ENCODE measurements at regions not wholly inside any gene's neighbourhood (a gene's known extent, or its start where the extent isn't known, plus 50 kb on each side); places are given as distances from the start of the nearest gene placed in this dataset.

GRCh38 chr22:49643466-49643865 is 184.2 kb downstream of the BRD1 start:
- Histone ChIP-seq H3K4me1 (ENCODE audit: control insufficient read depth in 2 of 2, insufficient read depth in 2 of 2, low read length in 2 of 2) (no peaks in the 10 kb centered on the region), H3K27ac (ENCODE audit: low read depth in 2 of 2, low read length in 2 of 2) (no peak overlapping the region), H3K9me3 (ENCODE audit: control insufficient read depth in 2 of 2, low read length in 2 of 2) (no peaks in the 10 kb centered on the region), H3K4me3 (ENCODE audit: low read length in 2 of 2) (no peak overlapping the region), H3K27me3 (ENCODE audit: control insufficient read depth in 2 of 2, insufficient read depth in 2 of 2, low read length in 2 of 2) (no peaks in the 10 kb centered on the region), H3K36me3 (ENCODE audit: control insufficient read depth in 2 of 2, insufficient read depth in 2 of 2, low read length in 2 of 2) (no peaks in the 10 kb centered on the region), H3K9ac (ENCODE audit: low read depth in 1 of 2, low read length in 2 of 2) (no peak overlapping the region)

GRCh38 chr22:49642741-49643140 is 184.9 kb downstream of the BRD1 start:
- no peaks in the 10 kb centered on the region for H3K9me3 ChIP-seq (ENCODE audit: control insufficient read depth in 2 of 2, low read length in 2 of 2)
- H3K4me3 ChIP-seq (ENCODE audit: low read length in 2 of 2), result no peak overlapping the region
- H3K9ac ChIP-seq (ENCODE audit: low read depth in 1 of 2, low read length in 2 of 2), result no peak overlapping the region
- no peaks in the 10 kb centered on the region for H3K36me3 ChIP-seq (ENCODE audit: control insufficient read depth in 2 of 2, insufficient read depth in 2 of 2, low read length in 2 of 2)
- no peak overlapping the region for H3K27ac ChIP-seq (ENCODE audit: low read depth in 2 of 2, low read length in 2 of 2)
- no peaks in the 10 kb centered on the region for H3K27me3 ChIP-seq (ENCODE audit: control insufficient read depth in 2 of 2, insufficient read depth in 2 of 2, low read length in 2 of 2)
- H3K4me1 ChIP-seq (ENCODE audit: control insufficient read depth in 2 of 2, insufficient read depth in 2 of 2, low read length in 2 of 2), result no peaks in the 10 kb centered on the region

GRCh38 chr22:49642331-49642730 is 185.3 kb downstream of the BRD1 start:
- H3K4me3 ChIP-seq (ENCODE audit: low read length in 2 of 2), result no peak overlapping the region
- no peaks in the 10 kb centered on the region for H3K27me3 ChIP-seq (ENCODE audit: control insufficient read depth in 2 of 2, insufficient read depth in 2 of 2, low read length in 2 of 2)
- H3K9me3 ChIP-seq (ENCODE audit: control insufficient read depth in 2 of 2, low read length in 2 of 2), result no peaks in the 10 kb centered on the region
- no peak overlapping the region for H3K9ac ChIP-seq (ENCODE audit: low read depth in 1 of 2, low read length in 2 of 2)
- no peaks in the 10 kb centered on the region for H3K4me1 ChIP-seq (ENCODE audit: control insufficient read depth in 2 of 2, insufficient read depth in 2 of 2, low read length in 2 of 2)
- no peak overlapping the region for H3K27ac ChIP-seq (ENCODE audit: low read depth in 2 of 2, low read length in 2 of 2)
- no peaks in the 10 kb centered on the region for H3K36me3 ChIP-seq (ENCODE audit: control insufficient read depth in 2 of 2, insufficient read depth in 2 of 2, low read length in 2 of 2)

DNA sequence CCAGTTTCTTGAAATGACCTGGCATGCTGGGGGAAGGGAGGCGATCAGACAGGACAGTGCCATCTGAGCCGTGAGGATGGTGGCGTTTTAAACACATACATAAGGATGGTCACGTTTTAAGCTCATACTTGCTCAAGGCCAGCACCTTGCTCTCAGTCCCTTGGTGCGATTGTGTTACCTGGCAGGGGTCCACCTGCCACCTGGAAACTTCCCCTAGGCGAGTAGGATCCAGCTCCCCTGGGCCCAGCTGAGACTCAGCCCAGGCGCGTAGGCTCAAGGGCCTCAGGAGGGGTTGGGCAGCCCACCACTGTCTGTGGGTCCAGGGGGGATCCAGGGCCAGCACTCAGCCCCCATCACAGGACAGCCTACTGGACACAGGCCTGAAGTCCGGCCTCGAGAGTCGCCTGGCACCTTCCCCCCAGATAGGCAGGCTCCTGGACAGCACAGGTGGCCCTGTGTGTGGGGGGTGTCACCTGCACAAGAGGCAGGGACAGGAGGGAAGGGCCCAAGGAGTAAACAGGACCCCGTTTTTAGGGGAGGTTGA is 185.8 kb downstream of the BRD1 start:
- Histone ChIP-seq H3K36me3 (ENCODE audit: control insufficient read depth in 2 of 2, insufficient read depth in 2 of 2, low read length in 2 of 2) (no peaks in the 10 kb centered on the region), H3K27me3 (ENCODE audit: control insufficient read depth in 2 of 2, insufficient read depth in 2 of 2, low read length in 2 of 2) (no peaks in the 10 kb centered on the region), H3K9ac (ENCODE audit: low read depth in 1 of 2, low read length in 2 of 2) (no peak overlapping the region), H3K4me3 (ENCODE audit: low read length in 2 of 2) (no peak overlapping the region), H3K27ac (ENCODE audit: low read depth in 2 of 2, low read length in 2 of 2) (no peak overlapping the region), H3K9me3 (ENCODE audit: control insufficient read depth in 2 of 2, low read length in 2 of 2) (no peaks in the 10 kb centered on the region), H3K4me1 (ENCODE audit: control insufficient read depth in 2 of 2, insufficient read depth in 2 of 2, low read length in 2 of 2) (no peaks in the 10 kb centered on the region)

DNA sequence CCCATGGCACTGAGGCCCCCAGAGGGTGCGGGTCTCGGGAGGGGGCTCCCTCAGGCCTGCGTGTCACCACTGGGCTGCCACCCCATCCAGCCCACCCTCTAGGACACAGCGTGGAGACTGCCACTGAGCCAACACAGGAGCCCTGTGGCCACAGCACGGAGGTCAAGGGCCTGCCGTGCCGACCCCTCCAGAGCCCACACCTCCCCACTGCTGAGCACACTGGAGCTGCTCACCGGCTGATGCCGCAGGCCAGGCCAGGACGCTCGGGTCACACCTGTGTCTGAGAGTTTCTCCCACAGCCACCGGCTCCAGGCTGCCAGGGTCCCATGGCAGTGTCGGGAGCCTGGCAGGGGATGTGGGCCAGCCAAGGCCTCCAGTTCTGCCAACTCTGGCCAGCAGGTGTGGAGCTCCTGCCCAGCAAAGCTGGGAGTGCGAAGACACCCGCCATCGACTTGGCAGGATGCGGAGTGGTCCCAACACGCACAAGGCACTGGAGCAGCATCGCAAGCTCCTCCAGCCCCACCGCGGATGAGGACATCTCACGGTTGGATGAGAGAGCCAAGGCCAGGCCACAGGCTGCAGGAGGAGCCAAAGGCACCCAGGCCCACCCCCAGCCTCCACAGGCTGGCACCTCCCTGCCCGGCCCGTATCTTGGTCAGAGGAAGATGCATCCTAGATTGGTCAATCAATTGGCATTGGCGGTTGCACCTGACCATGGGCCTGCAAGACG is 187.1 kb downstream of the BRD1 start:
- Histone ChIP-seq H3K27me3 (ENCODE audit: control insufficient read depth in 2 of 2, insufficient read depth in 2 of 2, low read length in 2 of 2) (no peaks in the 10 kb centered on the region), H3K4me3 (ENCODE audit: low read length in 2 of 2) (no peak overlapping the region), H3K9ac (ENCODE audit: low read depth in 1 of 2, low read length in 2 of 2) (no peak overlapping the region), H3K9me3 (ENCODE audit: control insufficient read depth in 2 of 2, low read length in 2 of 2) (no peaks in the 10 kb centered on the region), H3K36me3 (ENCODE audit: control insufficient read depth in 2 of 2, insufficient read depth in 2 of 2, low read length in 2 of 2) (no peaks in the 10 kb centered on the region), H3K4me1 (ENCODE audit: control insufficient read depth in 2 of 2, insufficient read depth in 2 of 2, low read length in 2 of 2) (no peaks in the 10 kb centered on the region), H3K27ac (ENCODE audit: low read depth in 2 of 2, low read length in 2 of 2) (no peak overlapping the region)

GRCh38 chr22:49639956-49640355 is 187.7 kb downstream of the BRD1 start:
- Histone ChIP-seq H3K4me3 (ENCODE audit: low read length in 2 of 2) (no peak overlapping the region), H3K9ac (ENCODE audit: low read depth in 1 of 2, low read length in 2 of 2) (no peak overlapping the region), H3K4me1 (ENCODE audit: control insufficient read depth in 2 of 2, insufficient read depth in 2 of 2, low read length in 2 of 2) (no peaks in the 10 kb centered on the region), H3K27ac (ENCODE audit: low read depth in 2 of 2, low read length in 2 of 2) (no peak overlapping the region), H3K9me3 (ENCODE audit: control insufficient read depth in 2 of 2, low read length in 2 of 2) (no peaks in the 10 kb centered on the region), H3K27me3 (ENCODE audit: control insufficient read depth in 2 of 2, insufficient read depth in 2 of 2, low read length in 2 of 2) (no peaks in the 10 kb centered on the region), H3K36me3 (ENCODE audit: control insufficient read depth in 2 of 2, insufficient read depth in 2 of 2, low read length in 2 of 2) (no peaks in the 10 kb centered on the region)

DNA sequence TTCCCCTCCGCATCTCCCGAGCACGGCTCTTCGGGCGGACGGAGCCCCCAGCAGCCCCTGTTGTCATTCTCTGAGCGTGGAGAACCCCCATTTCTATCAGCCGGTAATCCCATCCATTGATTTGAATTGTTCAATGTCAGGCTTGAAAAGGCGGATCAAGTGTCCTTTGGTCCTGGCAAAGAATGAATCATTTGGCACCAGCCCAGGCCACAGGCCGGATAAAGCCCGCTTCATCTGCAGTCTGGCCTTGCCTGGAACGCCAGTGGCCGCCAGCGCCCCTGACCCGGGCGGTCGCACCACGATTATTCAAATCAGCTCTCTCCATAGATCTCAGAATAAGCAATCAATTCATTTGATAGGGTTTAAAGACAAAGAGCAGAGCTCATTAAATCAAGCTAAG is 188.9 kb downstream of the BRD1 start:
- H3K9me3 ChIP-seq (ENCODE audit: control insufficient read depth in 2 of 2, low read length in 2 of 2), result no peaks in the 10 kb centered on the region
- no peaks in the 10 kb centered on the region for H3K4me1 ChIP-seq (ENCODE audit: control insufficient read depth in 2 of 2, insufficient read depth in 2 of 2, low read length in 2 of 2)
- H3K27me3 ChIP-seq (ENCODE audit: control insufficient read depth in 2 of 2, insufficient read depth in 2 of 2, low read length in 2 of 2), result no peaks in the 10 kb centered on the region
- H3K9ac ChIP-seq (ENCODE audit: low read depth in 1 of 2, low read length in 2 of 2), result no peak overlapping the region
- H3K27ac ChIP-seq (ENCODE audit: low read depth in 2 of 2, low read length in 2 of 2), result no peak overlapping the region
- H3K4me3 ChIP-seq (ENCODE audit: low read length in 2 of 2), result no peak overlapping the region
- no peaks in the 10 kb centered on the region for H3K36me3 ChIP-seq (ENCODE audit: control insufficient read depth in 2 of 2, insufficient read depth in 2 of 2, low read length in 2 of 2)

GRCh38 chr22:49638001-49638400 is 189.7 kb downstream of the BRD1 start:
- no peak overlapping the region for H3K9ac ChIP-seq (ENCODE audit: low read depth in 1 of 2, low read length in 2 of 2)

DNA sequence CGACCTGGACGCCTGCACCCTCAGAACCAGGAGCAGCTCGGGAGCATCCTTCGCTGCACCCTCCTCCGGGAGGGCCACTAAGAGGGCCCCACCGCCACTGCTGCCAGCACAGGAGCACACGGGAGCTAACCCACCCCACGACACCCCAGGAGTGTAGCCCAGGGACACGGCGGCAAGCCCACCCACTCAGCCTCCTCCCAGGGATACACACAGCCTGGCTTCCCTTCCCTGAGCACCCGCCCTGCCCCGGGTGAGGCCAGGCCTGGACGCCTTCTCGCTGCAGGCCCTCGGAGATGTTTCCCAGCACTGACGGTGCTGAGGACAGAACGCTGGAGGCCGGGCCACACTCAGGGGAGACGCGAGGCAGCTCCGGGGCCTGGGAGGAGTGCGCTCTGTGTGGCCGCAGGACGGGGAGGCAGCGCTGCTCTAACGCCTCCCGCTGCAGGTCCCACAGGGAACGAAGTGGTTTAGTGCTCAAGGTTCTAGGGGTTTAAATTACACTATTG is 190.4 kb downstream of the BRD1 start:
- H3K4me1 ChIP-seq (ENCODE audit: control insufficient read depth in 2 of 2, insufficient read depth in 2 of 2, low read length in 2 of 2), result no peaks in the 10 kb centered on the region
- no peak overlapping the region for H3K4me3 ChIP-seq (ENCODE audit: low read length in 2 of 2)
- no peaks in the 10 kb centered on the region for H3K9me3 ChIP-seq (ENCODE audit: control insufficient read depth in 2 of 2, low read length in 2 of 2)
- H3K27me3 ChIP-seq (ENCODE audit: control insufficient read depth in 2 of 2, insufficient read depth in 2 of 2, low read length in 2 of 2), result peaks cover 0 to 2% of the 10 kb centered on the region in 2 donors
- no peak overlapping the region for H3K27ac ChIP-seq (ENCODE audit: low read depth in 2 of 2, low read length in 2 of 2)
- H3K9ac ChIP-seq (ENCODE audit: low read depth in 1 of 2, low read length in 2 of 2), result no peak overlapping the region
- H3K36me3 ChIP-seq (ENCODE audit: control insufficient read depth in 2 of 2, insufficient read depth in 2 of 2, low read length in 2 of 2), result no peaks in the 10 kb centered on the region

More at GRCh38 chr22:49638001-49638400, 189.7 kb downstream of the BRD1 start:
- Histone ChIP-seq H3K4me3 (ENCODE audit: low read length in 2 of 2) (no peak overlapping the region), H3K27ac (ENCODE audit: low read depth in 2 of 2, low read length in 2 of 2) (no peak overlapping the region), H3K4me1 (ENCODE audit: control insufficient read depth in 2 of 2, insufficient read depth in 2 of 2, low read length in 2 of 2) (no peaks in the 10 kb centered on the region), H3K36me3 (ENCODE audit: control insufficient read depth in 2 of 2, insufficient read depth in 2 of 2, low read length in 2 of 2) (no peaks in the 10 kb centered on the region), H3K9me3 (ENCODE audit: control insufficient read depth in 2 of 2, low read length in 2 of 2) (no peaks in the 10 kb centered on the region), H3K27me3 (ENCODE audit: control insufficient read depth in 2 of 2, insufficient read depth in 2 of 2, low read length in 2 of 2) (no peaks in the 10 kb centered on the region)

- Histone ChIP-seq H3K9ac (ENCODE audit: low read depth in 1 of 2, low read length in 2 of 2) (no peak overlapping the region), H3K4me1 (ENCODE audit: control insufficient read depth in 2 of 2, insufficient read depth in 2 of 2, low read length in 2 of 2) (no peaks in the 10 kb centered on the region), H3K36me3 (ENCODE audit: control insufficient read depth in 2 of 2, insufficient read depth in 2 of 2, low read length in 2 of 2) (no peaks in the 10 kb centered on the region), H3K9me3 (ENCODE audit: control insufficient read depth in 2 of 2, low read length in 2 of 2) (no peaks in the 10 kb centered on the region), H3K27me3 (ENCODE audit: control insufficient read depth in 2 of 2, insufficient read depth in 2 of 2, low read length in 2 of 2) (peaks cover 0 to 4% of the 10 kb centered on the region in 2 donors), H3K27ac (ENCODE audit: low read depth in 2 of 2, low read length in 2 of 2) (no peak overlapping the region), H3K4me3 (ENCODE audit: low read length in 2 of 2) (no peak overlapping the region)
These were observed 191.0 kb downstream of the BRD1 start for GRCh38 chr22:49636649-49637048.
